Stimulated activated memory B cell treated with anti-CD40 and anti-IgM and Interleukin-4, amounts not matched to agents 10 μg/mL and 1 μg/mL and 100 μg/mL, for 72 hours (primary cell): ENCODE measurements at regions not wholly inside any gene's neighbourhood (a gene's known extent, or its start where the extent isn't known, plus 50 kb on each side); places are given as distances from the start of the nearest gene placed in this dataset.
"Not testable (repeated sequence)": the region's sequence is repeated elsewhere in the genome, so short reads cannot be mapped to it uniquely, and the experiment has no call there.

ENCODE experiments used
- ATAC-seq: fragments of 150-1000 bp; cut with Tn5 transposase; 2 replicates; pipeline ENCODE4 v1.10.0; 2021
- H3K27ac Mint-ChIP-seq: one replicate; pipeline ENCODE4 v1.8.0; 2022; ENCODE audit warnings: mild to moderate bottlenecking, mixed read lengths
- H3K27me3 Mint-ChIP-seq: one replicate; pipeline ENCODE4 v1.8.0; 2022; ENCODE audit warnings: mixed read lengths
- H3K36me3 Mint-ChIP-seq: one replicate; pipeline ENCODE4 v1.8.0; 2022; ENCODE audit warnings: mixed read lengths
- H3K4me1 Mint-ChIP-seq: one replicate; pipeline ENCODE4 v1.8.0; 2022; ENCODE audit warnings: mixed read lengths
- H3K4me3 Mint-ChIP-seq: one replicate; pipeline ENCODE4 v1.8.0; 2022; ENCODE audit warnings: mild to moderate bottlenecking, moderate library complexity, mixed read lengths
- H3K9me3 Mint-ChIP-seq: one replicate; pipeline ENCODE4 v1.8.0; 2022; ENCODE audit warnings: mixed read lengths

DNA sequence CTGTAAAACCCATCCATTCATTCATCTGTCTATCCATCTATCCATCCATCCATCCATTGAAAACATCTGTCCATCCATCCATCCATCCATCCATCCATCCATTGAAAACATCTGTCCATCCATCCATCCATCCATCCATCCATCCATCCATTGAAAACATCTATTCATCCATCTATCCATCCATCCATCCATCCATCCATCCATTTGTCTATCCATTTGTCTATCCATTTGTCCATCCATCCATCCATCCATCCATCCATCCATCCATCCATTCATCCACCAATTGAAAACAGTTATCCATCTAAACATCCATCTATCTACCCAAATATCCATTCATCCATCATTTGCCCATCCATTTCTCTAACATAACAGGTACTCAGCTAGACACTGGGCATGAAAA lies 145.3 kb upstream of the TBX3 start:
- not testable (repeated sequence) for H3K9me3 Mint-ChIP-seq, H3K4me3 Mint-ChIP-seq

DNA sequence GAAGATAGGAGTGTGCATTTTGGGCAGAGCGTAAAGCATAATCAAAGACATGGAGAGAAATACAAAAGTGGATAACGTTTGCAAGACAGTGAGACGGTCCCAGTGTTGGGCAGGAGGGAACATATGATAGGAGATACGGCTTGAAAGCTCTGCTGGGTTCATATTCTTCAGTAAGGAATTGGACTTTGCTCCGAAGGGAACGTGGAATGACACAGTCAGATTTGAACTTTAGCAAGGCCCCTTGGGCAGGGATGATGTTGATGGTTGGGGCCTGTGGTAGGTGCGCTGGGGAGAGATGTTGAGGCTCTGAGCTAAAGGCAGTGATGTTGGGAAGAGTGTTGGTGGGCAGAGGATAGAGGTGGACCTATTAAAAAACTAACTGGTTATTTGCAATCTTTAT lies 143.5 kb upstream of the TBX3 start:
- no peak overlapping the region for H3K4me3 Mint-ChIP-seq
- H3K9me3 Mint-ChIP-seq = no peaks in the 10 kb centered on the region
- no peaks in the 10 kb centered on the region for H3K36me3 Mint-ChIP-seq
- no peaks in the 10 kb centered on the region for H3K4me1 Mint-ChIP-seq
- no peaks in the 10 kb centered on the region for H3K27me3 Mint-ChIP-seq
- no peak overlapping the region for H3K27ac Mint-ChIP-seq
- ATAC-seq = no peak

More for the DNA sequence above, 145.3 kb upstream of the TBX3 start:
- H3K27ac Mint-ChIP-seq, H3K27me3 Mint-ChIP-seq, H3K4me1 Mint-ChIP-seq, ATAC-seq, H3K36me3 Mint-ChIP-seq: not testable (repeated sequence)

DNA sequence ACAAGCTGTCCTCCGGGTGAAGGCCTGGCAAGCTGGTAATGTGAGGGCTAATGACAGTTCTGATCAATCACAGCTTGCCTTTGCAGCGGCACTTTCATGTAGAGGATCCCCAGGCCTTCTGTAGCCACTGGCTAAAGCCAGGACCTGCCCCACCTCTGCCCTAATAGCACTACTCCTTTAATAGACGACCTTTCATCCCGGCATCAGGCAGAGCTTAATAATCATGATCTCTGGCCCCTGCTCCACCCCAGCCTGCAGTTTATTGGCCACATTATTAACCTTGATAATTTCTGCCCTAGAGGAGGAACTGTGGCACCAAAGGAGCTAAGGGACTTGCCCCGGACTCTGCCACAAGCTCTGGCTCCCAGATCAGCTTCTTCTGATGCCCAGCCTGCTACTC lies 142.3 kb upstream of the TBX3 start:
- Mint-ChIP-seq H3K9me3 (no peaks in the 10 kb centered on the region), H3K4me1 (no peaks in the 10 kb centered on the region), H3K4me3 (no peak overlapping the region), H3K27me3 (no peaks in the 10 kb centered on the region), H3K36me3 (no peaks in the 10 kb centered on the region), H3K27ac (no peak overlapping the region)
- ATAC-seq = no peak

DNA sequence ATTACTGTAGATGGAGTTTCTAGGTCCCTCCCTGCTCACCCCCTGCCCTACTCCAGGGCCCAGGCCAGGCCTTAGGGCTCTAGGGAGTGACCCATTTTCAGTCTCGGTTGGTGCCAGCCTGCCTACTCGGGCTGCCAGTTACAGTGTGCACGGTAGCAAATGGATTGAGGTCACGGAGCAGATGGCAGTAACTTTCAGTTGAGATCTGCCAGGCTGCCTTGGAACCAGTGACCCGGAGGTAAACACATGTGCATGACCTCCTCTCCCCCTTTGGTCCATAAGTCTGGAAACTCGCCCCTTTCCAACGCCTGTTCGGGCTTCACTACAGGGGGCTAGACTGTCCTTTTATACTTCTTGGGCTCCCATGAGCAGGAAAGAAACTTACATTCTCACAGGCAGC lies 139.7 kb upstream of the TBX3 start:
- H3K36me3 Mint-ChIP-seq = no peaks in the 10 kb centered on the region
- H3K27ac Mint-ChIP-seq = no peak overlapping the region
- H3K4me3 Mint-ChIP-seq = no peak overlapping the region
- no peaks in the 10 kb centered on the region for H3K4me1 Mint-ChIP-seq
- H3K9me3 Mint-ChIP-seq = no peaks in the 10 kb centered on the region
- ATAC-seq = peak; percentile 24
- H3K27me3 Mint-ChIP-seq = no peaks in the 10 kb centered on the region

DNA sequence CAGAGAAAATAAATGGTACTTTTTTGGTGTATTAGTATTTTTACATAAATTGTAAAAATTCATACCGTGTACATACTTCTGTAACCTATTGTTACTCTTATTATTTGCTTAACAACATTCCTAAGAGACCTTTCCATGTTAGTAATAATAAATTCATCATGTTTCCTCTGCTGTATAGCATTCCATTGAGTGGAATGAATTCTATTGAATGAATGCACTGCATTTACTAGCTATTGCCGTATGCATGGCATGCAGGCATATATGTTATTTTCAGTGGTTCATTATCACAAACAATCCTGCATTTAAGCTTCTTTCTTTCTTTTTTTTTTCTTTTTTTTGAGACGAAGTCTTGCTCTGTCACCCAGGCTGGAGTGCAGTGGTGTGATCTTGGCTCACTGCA lies 137.6 kb upstream of the TBX3 start:
- Mint-ChIP-seq H3K4me3 (no peak overlapping the region), H3K27ac (no peak overlapping the region), H3K4me1 (no peaks in the 10 kb centered on the region), H3K36me3 (no peaks in the 10 kb centered on the region), H3K27me3 (no peaks in the 10 kb centered on the region), H3K9me3 (no peaks in the 10 kb centered on the region)
- ATAC-seq = no peak

DNA sequence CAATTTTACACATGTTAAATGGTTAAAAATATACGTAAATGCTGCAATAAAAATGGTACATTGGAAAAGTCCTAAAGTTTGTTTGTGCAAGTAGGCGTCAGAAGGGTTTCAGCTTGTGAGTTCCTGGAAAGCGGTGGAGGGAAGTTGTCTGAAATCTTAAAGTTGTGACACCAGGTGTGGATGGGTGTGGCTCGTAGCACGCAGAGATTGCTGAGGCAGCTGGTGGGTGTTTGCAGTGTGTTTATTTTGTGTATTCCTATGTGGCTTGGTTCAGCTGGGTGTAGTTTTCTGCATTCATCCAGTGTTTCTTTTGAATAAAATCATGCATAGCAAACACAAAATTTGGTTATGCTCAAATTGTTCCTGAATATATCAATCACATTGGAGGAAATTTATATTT lies 136.8 kb upstream of the TBX3 start:
- ATAC-seq = no peak
- Mint-ChIP-seq H3K9me3 (no peaks in the 10 kb centered on the region), H3K36me3 (no peaks in the 10 kb centered on the region), H3K4me1 (no peaks in the 10 kb centered on the region), H3K27me3 (no peaks in the 10 kb centered on the region), H3K27ac (no peak overlapping the region), H3K4me3 (no peak overlapping the region)

DNA sequence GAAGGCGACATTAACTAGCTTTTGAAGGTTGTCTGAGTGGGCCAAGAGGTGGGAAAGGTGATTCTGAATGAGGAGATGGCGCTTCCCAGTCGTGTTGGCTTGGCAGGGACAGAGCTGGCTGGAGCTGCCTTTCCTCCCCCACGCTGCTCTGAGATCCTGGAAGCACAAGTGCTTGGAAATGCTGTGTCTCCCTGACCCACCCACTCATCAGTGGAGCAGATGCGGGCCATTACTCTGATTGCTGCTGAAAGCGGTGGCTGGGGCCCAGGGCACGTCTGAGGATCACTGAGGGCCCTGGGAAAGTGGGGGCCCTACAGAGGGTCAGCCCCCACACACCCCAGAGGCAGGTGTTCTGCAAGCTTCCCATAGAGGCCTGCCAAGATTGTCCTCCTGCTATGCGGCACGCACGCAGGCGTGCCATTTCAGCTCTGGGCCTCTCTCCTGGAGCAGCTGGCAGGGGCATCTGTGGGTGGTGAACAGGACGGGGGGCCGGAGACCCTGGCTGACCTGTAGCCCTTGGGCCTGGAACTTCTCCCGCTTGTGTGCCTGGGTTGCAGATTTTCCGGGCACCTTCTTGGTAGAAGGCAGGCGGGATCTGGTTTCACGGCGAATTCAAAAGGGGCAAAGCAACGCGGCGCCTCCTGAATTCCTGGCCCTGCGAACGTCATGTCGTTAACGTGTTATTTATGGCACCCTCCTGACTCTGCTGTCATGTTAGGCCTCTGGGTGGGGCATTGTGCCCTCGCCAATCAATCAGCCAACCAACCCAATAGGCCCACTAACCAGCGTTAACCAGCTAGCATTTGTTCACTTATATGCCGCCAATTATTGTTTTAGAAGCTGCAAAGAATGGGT lies 133.8 kb upstream of the TBX3 start:
- H3K36me3 Mint-ChIP-seq = no peaks in the 10 kb centered on the region
- H3K9me3 Mint-ChIP-seq = peaks cover 2% of the 10 kb centered on the region
- H3K27me3 Mint-ChIP-seq = peaks cover 8% of the 10 kb centered on the region
- H3K27ac Mint-ChIP-seq = no peak overlapping the region
- no peaks in the 10 kb centered on the region for H3K4me1 Mint-ChIP-seq
- H3K4me3 Mint-ChIP-seq = no peak overlapping the region
- no peak for ATAC-seq

DNA sequence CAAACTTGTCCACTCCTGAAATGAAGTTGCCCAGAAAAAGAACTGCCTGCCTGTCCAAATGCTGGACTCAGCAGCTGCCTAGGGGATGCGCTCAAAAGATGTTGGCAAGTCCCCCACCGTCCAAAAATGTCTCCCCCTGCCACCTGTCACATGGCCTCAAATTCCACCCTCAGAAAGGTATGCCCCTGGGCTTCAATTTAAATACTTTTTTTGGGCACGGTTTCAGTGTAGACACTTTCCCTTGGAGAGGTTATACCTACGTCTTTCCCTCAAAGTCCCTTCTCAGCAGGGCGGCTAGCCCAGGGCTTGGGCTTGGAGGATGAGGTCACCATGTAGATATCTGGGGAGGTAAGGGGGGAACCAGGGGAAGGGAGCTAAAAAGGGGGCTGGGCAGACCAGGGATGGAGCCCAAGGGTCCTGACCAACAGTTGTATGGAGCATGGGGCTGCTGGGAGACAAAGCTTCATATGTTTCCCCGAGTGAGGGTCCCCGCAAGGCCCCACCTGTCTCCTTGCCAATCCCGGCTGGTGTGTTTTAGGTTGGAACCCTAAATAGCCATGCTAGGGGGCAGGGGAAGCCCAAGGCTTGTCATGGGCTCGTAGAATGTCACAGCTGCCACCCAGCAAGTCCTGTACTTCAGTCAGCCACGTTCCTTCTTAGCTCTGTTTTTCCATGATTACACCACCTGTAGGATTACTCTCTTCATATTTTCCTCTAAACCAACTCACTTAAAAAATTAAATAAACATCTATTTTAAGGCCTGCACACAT lies 131.2 kb upstream of the TBX3 start:
- Mint-ChIP-seq H3K9me3 (peaks cover 2% of the 10 kb centered on the region), H3K27ac (no peak overlapping the region), H3K4me1 (no peaks in the 10 kb centered on the region)

DNA sequence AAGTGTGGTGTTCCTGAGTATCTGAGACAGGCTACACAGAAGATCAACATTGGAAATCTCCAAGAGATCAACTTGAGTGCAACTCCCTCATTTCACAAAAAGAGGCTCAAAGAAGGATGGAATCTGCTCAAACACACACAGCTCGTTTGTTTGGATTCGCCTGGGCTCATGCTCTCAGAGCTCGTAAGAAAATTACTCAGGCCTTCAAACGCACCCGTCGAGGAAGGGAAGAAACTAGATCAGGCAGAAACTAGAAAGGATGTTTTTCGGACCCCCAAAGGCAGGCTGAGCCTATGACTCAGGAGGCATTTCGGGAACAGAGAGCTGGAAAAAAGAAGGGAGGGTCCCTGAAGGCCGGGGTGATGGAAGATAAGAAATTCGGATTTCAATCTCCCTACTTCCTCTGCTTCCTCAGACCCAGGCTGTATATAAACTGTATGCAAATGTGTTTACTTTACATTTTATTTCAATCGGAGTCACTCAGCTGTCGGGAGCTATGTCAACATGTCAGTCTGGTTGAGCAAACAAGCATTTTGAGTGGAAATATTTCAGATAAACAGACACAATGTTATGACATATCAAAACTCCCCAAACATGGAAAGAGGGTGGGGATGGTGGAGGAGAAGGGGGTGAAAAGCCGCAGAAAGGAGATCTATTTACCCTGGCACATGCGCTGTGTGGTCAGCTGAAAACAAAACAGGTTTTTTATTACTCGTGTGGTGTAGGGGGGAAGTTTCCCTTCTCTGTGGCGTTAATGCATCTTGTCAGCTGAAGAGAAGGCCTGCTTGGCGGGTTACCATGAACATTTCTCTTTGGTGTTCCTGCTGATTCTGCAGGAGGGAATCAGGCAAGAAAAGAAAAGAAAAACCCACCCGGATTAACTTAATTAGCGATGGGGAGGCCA lies 129.1 kb upstream of the TBX3 start:
- H3K36me3 Mint-ChIP-seq = no peaks in the 10 kb centered on the region
- no peak for ATAC-seq
- peaks cover 8% of the 10 kb centered on the region for H3K27me3 Mint-ChIP-seq
- peaks cover 3% of the 10 kb centered on the region for H3K9me3 Mint-ChIP-seq
- H3K27ac Mint-ChIP-seq = no peak overlapping the region
- no peak overlapping the region for H3K4me3 Mint-ChIP-seq
- H3K4me1 Mint-ChIP-seq = no peaks in the 10 kb centered on the region

More for the DNA sequence above, 131.2 kb upstream of the TBX3 start:
- no peak overlapping the region for H3K4me3 Mint-ChIP-seq
- no peak for ATAC-seq
- H3K36me3 Mint-ChIP-seq = no peaks in the 10 kb centered on the region
- peaks cover 8% of the 10 kb centered on the region for H3K27me3 Mint-ChIP-seq

DNA sequence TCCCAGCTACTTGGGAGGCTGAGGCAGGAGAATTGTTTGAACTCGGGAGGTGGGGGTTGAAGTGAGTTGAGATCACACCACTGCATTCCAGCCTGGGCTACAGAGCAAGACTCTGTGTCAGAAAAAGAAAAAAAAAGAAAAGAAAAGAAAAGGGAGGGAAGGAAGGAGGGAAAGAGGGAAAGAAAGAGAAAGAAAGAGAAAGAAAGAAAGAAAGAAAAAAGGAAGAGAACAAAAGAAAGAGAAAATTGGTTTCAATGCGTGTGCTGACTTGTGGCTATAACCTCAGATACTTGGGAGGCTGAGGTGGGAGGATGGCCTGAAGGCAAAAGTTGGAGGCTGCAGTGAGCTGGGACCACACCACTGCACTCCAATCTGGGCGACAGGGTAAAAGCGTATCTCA lies 128.4 kb upstream of the TBX3 start:
- ATAC-seq = no peak
- H3K9me3 Mint-ChIP-seq = peaks cover 5% of the 10 kb centered on the region
- no peaks in the 10 kb centered on the region for H3K4me1 Mint-ChIP-seq
- H3K36me3 Mint-ChIP-seq = no peaks in the 10 kb centered on the region
- no peak overlapping the region for H3K27ac Mint-ChIP-seq
- peaks cover 8% of the 10 kb centered on the region for H3K27me3 Mint-ChIP-seq
- no peak overlapping the region for H3K4me3 Mint-ChIP-seq

DNA sequence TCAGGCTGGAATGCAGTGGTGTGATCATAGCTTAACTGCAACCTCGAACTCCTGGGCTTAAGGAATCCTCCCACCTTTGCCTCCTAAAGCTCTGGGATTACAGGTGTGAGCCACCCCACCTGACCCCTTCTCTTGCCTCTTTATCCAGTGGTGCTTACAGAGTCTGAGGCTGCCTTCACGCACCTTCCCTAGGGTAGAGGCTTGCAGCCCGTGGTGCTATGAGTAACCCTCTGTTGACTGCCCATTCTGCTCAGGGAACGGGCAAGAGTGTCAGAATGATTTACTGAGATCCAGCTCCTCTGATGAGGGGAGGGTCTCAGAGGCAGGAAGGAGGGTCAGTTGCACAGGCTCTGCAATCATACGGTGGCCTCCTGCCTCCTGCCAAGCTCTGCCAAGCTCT lies 125.1 kb upstream of the TBX3 start:
- H3K4me3 Mint-ChIP-seq = no peak overlapping the region
- peaks cover under 1% of the 10 kb centered on the region for H3K27me3 Mint-ChIP-seq
- H3K4me1 Mint-ChIP-seq = no peaks in the 10 kb centered on the region
- H3K27ac Mint-ChIP-seq = no peak overlapping the region
- H3K9me3 Mint-ChIP-seq = peaks cover 2% of the 10 kb centered on the region
- no peak for ATAC-seq
- H3K36me3 Mint-ChIP-seq = no peaks in the 10 kb centered on the region

DNA sequence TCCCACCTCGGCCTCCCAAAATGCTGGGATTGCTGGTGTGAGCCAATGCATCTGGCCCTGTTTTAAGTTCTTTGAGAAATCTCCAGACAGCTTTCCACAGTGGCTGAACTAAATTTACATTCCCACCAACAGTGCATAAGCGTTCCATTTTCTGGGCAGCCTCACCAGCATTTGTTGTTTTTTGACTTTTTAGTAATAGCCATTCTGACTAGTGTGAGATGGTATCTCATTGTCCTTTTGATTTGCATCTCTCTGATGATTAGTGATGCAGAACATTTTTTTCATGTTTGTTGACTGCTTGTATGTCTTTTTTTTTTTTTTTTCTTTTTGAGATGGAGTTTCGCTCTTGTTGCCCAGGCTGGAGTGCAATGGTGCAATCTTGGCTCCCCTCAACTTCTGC lies 117.4 kb upstream of the TBX3 start:
- H3K27ac Mint-ChIP-seq, ATAC-seq, H3K4me3 Mint-ChIP-seq, H3K36me3 Mint-ChIP-seq, H3K4me1 Mint-ChIP-seq, H3K27me3 Mint-ChIP-seq, H3K9me3 Mint-ChIP-seq: not testable (repeated sequence)

DNA sequence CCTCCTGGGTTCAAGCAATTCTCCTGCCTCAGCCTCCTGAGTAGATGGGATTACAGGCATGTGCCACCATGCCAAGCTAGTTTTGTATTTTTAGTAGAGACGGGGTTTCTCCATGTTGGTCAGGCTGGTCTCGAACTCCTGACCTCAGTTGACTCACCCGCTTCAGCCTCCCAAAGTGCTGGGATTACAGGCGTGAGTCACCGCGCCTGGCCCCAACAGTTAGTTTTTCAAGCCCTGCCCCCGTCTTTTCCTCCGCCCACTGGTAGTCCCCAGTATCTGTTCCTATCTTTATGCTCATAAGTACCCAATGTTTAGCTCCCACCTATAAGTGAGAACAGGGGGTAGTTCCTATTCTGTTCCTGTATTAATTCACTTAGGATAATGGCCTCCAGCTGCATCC lies 116.6 kb upstream of the TBX3 start:
- not testable (repeated sequence) for H3K27me3 Mint-ChIP-seq, H3K4me3 Mint-ChIP-seq, H3K36me3 Mint-ChIP-seq, ATAC-seq, H3K27ac Mint-ChIP-seq, H3K4me1 Mint-ChIP-seq, H3K9me3 Mint-ChIP-seq

DNA sequence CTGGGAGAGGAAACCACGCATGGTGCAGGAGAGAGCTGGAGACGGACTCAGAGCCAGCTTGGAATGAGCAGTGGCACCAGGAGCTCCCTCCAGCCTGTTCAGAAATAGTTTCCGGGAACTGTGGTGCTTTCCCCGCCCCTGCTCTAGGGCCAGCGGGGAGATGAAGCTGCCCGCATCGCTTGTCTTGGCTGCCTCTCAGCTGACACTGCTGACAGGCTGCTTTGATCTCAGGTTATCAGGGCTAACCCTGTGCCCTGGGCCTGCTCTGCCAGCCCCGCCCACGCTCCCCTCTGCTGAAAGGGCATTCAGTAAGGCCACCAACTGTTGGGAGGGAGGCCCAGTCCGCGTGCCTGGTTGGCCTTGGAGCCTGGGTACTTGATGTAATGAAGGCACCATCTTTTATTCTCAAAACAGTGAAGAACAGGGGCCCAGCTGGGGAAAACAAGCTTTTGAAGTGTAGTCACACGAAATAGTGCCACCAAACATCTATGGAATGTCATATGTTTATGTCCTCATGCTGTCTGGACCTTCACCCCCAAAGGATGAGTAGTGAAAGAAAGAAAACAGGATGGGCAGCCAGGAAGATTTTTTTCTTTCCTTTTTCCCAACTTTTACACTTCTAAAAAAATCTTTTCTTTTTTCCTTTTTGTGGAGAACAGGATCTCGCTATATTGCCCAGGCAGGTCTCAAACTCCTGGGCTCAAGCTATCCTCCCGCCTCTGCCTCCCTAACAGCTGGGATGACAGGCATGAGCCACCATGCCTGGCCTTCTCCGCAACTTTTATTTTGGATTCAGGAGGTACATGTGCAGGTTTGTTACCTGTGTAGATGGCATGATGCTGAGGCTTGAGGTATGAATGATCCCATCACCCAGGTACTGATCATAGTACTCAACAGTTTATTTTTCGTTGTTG lies 115.9 kb upstream of the TBX3 start:
- Mint-ChIP-seq H3K36me3 (no peaks in the 10 kb centered on the region), H3K9me3 (no peaks in the 10 kb centered on the region), H3K27ac (no peak overlapping the region), H3K27me3 (no peaks in the 10 kb centered on the region), H3K4me3 (no peak overlapping the region), H3K4me1 (no peaks in the 10 kb centered on the region)
- no peak for ATAC-seq
